IMR-90 (cell line): ENCODE measurements at regions not wholly inside any gene's neighbourhood (a gene's known extent, or its start where the extent isn't known, plus 50 kb on each side); places are given as distances from the start of the nearest gene placed in this dataset.

Source experiments
- CTCF ChIP-seq: conservative IDR thresholded peaks from 2 replicates; pipeline ENCODE4 v1.5.1; 2012; ENCODE audit warnings: mild to moderate bottlenecking, low read depth, low read length, improper control_type of control experiment
- NFE2L2 ChIP-seq: fragments of 150-350 bp; IDR thresholded peaks from 2 replicates; pipeline ENCODE4 v1.6.1; 2016; ENCODE audit warnings: low read depth, mild to moderate bottlenecking, low read length
- RAD21 ChIP-seq: IDR thresholded peaks from 2 replicates; pipeline ENCODE4 v1.6.1; 2012; ENCODE audit warnings: low read length, improper control_type of control experiment

- TF ChIP-seq RAD21 (no peak), NFE2L2 (no peak), CTCF (no peak)
Measured at GRCh38 chr1:60709426-60709825, 372.9 kb upstream of the NFIA start.
